HG03558 (cell line): ENCODE measurements at regions not wholly inside any gene's neighbourhood (a gene's known extent, or its start where the extent isn't known, plus 50 kb on each side); places are given as distances from the start of the nearest gene placed in this dataset.
"Not testable (repeated sequence)": the region's sequence is repeated elsewhere in the genome, so short reads cannot be mapped to it uniquely, and the experiment has no call there.

Experiments used
- ATAC-seq: cut with Tn5 transposase; IDR thresholded peaks from one replicate; pipeline ENCODE4 v1.9.1; 2021; ENCODE audit warnings: moderate number of reproducible peaks; ENCODE audit not compliant: unreplicated experiment; ENCODE audit errors: extremely low read depth

GRCh38 chr3:66552846-66553245, 52.0 kb upstream of the LRIG1 start:
- ATAC-seq: no peak

GRCh38 chr3:66553441-66554113, 52.8 kb upstream of the LRIG1 start:
- no peak for ATAC-seq

- no peak for ATAC-seq
Observed at GRCh38 chr3:66554178-66554577, 53.4 kb upstream of the LRIG1 start.

- no peak for ATAC-seq
Observed at GRCh38 chr3:66555214-66555844, 54.5 kb upstream of the LRIG1 start.

GRCh38 chr3:66557170-66557569, 56.3 kb upstream of the LRIG1 start:
- no peak for ATAC-seq

GRCh38 chr3:66559924-66560323, 59.1 kb upstream of the LRIG1 start:
- not testable (repeated sequence) for ATAC-seq

GRCh38 chr3:66561367-66561766, 60.5 kb upstream of the LRIG1 start:
- no peak for ATAC-seq

- no peak for ATAC-seq
Observed at GRCh38 chr3:66565301-66565700, 64.5 kb upstream of the LRIG1 start.

GRCh38 chr3:66567077-66567476, 66.3 kb upstream of the LRIG1 start:
- ATAC-seq: no peak

- no peak for ATAC-seq
Observed at GRCh38 chr3:66572090-66572675, 71.4 kb upstream of the LRIG1 start.

- no peak for ATAC-seq
Observed at GRCh38 chr3:66572938-66573710, 72.3 kb upstream of the LRIG1 start.

- no peak for ATAC-seq
Observed at GRCh38 chr3:66574091-66574490, 73.3 kb upstream of the LRIG1 start.

GRCh38 chr3:66577426-66578203, 76.8 kb upstream of the LRIG1 start:
- ATAC-seq: no peak

GRCh38 chr3:66581256-66581655, 80.4 kb upstream of the LRIG1 start:
- ATAC-seq: no peak

GRCh38 chr3:66582721-66583423, 82.0 kb upstream of the LRIG1 start:
- peak; percentile 84 for ATAC-seq

- ATAC-seq: no peak
Observed at GRCh38 chr3:66583424-66584040, 82.7 kb upstream of the LRIG1 start.

- ATAC-seq: no peak
Observed at GRCh38 chr3:66585520-66586095, 84.8 kb upstream of the LRIG1 start.

- ATAC-seq: no peak
Observed at GRCh38 chr3:66586853-66587252, 86.0 kb upstream of the LRIG1 start.

GRCh38 chr3:66588340-66588847, 87.6 kb upstream of the LRIG1 start:
- no peak for ATAC-seq
